ENCODE measurements at regions not wholly inside any gene's neighbourhood (a gene's known extent, or its start where the extent isn't known, plus 50 kb on each side); places are given as distances from the start of the nearest gene placed in this dataset.

DNA sequence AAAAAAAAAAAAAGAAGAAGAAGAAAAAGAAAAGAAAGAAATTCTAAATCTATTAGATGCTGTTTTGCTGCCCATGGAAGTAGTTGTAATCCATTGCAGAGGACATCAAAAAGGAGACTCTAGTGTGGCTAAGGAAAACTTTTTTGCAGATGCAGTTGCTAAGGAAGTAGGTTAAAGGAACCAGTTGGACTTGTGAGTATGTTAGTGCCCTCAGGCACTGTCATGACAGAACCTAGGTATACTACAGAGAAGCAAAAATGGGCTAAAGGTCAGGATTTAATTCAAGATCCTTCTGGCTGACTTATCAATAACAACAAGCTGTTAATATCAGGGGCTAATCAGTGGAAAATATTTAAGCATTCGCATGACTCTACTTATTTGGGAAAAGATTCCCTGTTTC, 1571.6 kb upstream of the FLRT2 start:
- Histone ChIP-seq H3K27ac (replicated peaks) (no peak overlapping the region), H3K27me3 (ENCODE audit: insufficient read depth, poor library complexity, severe bottlenecking) (no peaks in the 10 kb centered on the region), H3K4me3 (replicated peaks; ENCODE audit: insufficient read depth, low read length) (no peak overlapping the region)
- DNase-seq (ENCODE audit: low read depth in 1 of 2, low spot score in 1 of 2): no peak
- TF ChIP-seq, protein P1, sequence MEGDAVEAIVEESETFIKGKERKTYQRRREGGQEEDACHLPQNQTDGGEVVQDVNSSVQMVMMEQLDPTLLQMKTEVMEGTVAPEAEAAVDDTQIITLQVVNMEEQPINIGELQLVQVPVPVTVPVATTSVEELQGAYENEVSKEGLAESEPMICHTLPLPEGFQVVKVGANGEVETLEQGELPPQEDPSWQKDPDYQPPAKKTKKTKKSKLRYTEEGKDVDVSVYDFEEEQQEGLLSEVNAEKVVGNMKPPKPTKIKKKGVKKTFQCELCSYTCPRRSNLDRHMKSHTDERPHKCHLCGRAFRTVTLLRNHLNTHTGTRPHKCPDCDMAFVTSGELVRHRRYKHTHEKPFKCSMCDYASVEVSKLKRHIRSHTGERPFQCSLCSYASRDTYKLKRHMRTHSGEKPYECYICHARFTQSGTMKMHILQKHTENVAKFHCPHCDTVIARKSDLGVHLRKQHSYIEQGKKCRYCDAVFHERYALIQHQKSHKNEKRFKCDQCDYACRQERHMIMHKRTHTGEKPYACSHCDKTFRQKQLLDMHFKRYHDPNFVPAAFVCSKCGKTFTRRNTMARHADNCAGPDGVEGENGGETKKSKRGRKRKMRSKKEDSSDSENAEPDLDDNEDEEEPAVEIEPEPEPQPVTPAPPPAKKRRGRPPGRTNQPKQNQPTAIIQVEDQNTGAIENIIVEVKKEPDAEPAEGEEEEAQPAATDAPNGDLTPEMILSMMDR (IDR thresholded peaks at IDR 0.05; ENCODE audit: insufficient read depth, low read length): no peak
- TF ChIP-seq SPI1 (IDR thresholded peaks at IDR 0.05; ENCODE audit: borderline replicate concordance, low read depth): no peak
- TF ChIP-seq, protein P2, sequence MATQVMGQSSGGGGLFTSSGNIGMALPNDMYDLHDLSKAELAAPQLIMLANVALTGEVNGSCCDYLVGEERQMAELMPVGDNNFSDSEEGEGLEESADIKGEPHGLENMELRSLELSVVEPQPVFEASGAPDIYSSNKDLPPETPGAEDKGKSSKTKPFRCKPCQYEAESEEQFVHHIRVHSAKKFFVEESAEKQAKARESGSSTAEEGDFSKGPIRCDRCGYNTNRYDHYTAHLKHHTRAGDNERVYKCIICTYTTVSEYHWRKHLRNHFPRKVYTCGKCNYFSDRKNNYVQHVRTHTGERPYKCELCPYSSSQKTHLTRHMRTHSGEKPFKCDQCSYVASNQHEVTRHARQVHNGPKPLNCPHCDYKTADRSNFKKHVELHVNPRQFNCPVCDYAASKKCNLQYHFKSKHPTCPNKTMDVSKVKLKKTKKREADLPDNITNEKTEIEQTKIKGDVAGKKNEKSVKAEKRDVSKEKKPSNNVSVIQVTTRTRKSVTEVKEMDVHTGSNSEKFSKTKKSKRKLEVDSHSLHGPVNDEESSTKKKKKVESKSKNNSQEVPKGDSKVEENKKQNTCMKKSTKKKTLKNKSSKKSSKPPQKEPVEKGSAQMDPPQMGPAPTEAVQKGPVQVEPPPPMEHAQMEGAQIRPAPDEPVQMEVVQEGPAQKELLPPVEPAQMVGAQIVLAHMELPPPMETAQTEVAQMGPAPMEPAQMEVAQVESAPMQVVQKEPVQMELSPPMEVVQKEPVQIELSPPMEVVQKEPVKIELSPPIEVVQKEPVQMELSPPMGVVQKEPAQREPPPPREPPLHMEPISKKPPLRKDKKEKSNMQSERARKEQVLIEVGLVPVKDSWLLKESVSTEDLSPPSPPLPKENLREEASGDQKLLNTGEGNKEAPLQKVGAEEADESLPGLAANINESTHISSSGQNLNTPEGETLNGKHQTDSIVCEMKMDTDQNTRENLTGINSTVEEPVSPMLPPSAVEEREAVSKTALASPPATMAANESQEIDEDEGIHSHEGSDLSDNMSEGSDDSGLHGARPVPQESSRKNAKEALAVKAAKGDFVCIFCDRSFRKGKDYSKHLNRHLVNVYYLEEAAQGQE (IDR thresholded peaks at IDR 0.05; ENCODE audit: insufficient replicate concordance, low read depth): no peak
- no peak for TF ChIP-seq GABPA (IDR thresholded peaks at IDR 0.05; ENCODE audit: low read depth)
- no peak for TF ChIP-seq POLR2AphosphoS5 (IDR thresholded peaks at IDR 0.05; ENCODE audit: low read depth)

DNA sequence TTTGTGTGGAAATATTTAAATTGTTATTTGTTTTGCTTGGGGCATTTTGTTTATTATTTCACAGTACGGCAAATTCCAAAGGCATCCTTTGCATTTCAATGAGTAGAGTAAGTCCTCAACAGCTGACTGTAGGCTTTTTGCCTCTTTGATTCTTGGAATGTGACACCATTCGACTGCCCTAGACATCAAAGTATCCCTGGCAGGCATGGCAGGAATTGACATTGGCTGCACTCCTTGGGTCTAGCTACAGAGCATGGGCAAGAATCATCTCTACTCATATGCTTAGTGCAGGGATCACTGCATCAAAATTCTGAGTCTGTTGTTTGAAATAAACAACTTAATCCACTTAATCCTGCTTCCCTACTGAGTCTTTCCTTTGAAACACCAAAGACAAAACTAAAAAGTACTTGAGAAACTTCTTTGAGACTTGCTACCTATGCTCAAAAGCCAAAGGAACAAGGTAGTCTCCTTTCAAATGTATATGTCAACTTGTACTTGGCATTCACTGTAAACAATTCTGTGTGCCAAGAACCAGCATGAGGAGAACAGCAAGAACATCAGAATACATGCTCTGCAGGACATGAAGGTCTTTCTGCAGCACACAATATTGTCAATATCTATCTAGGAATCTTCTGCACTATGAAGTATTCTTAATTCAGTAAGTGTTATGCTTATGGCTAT, 1569.0 kb upstream of the FLRT2 start:
- H3K27ac ChIP-seq (replicated peaks): no peak overlapping the region
- no peak overlapping the region for H3K4me3 ChIP-seq (replicated peaks; ENCODE audit: insufficient read depth, low read length)
- TF ChIP-seq GABPA (IDR thresholded peaks at IDR 0.05; ENCODE audit: low read depth) (no peak), POLR2AphosphoS5 (IDR thresholded peaks at IDR 0.05; ENCODE audit: low read depth) (no peak), SPI1 (IDR thresholded peaks at IDR 0.05; ENCODE audit: borderline replicate concordance, low read depth) (no peak)
- TF ChIP-seq, protein P2 (IDR thresholded peaks at IDR 0.05; ENCODE audit: insufficient replicate concordance, low read depth): no peak
- TF ChIP-seq, protein P1 (IDR thresholded peaks at IDR 0.05; ENCODE audit: insufficient read depth, low read length): no peak
- H3K27me3 ChIP-seq (ENCODE audit: insufficient read depth, poor library complexity, severe bottlenecking): no peaks in the 10 kb centered on the region
- DNase-seq (ENCODE audit: low read depth in 1 of 2, low spot score in 1 of 2): no peak

DNA sequence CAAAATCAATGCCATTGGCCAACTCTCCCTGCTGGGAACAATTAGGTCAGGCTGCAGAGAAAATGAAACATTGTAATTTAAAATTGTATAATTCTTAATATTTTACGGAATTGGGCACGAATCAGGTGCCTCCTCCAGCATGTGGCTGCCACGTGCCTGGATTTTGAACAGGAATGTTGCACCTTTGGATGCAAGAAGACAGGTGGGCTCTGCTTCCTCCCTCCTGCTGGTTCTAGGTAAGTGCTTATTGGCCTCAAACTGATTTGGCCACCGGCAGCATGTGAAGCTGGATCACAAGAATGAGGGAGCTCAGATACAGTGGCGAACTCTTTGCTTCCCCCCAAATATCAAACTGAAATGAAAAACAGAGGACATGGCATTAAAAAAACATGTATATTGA, 1559.9 kb upstream of the FLRT2 start:
- DNase-seq (ENCODE audit: low read depth in 1 of 2, low spot score in 1 of 2): no peak
- TF ChIP-seq, protein P1 (IDR thresholded peaks at IDR 0.05; ENCODE audit: insufficient read depth, low read length): no peak
- TF ChIP-seq GABPA (IDR thresholded peaks at IDR 0.05; ENCODE audit: low read depth) (no peak), POLR2AphosphoS5 (IDR thresholded peaks at IDR 0.05; ENCODE audit: low read depth) (no peak), SPI1 (IDR thresholded peaks at IDR 0.05; ENCODE audit: borderline replicate concordance, low read depth) (no peak)
- TF ChIP-seq, protein P2 (IDR thresholded peaks at IDR 0.05; ENCODE audit: insufficient replicate concordance, low read depth): no peak
- Histone ChIP-seq H3K27me3 (ENCODE audit: insufficient read depth, poor library complexity, severe bottlenecking) (no peaks in the 10 kb centered on the region), H3K4me3 (replicated peaks; ENCODE audit: insufficient read depth, low read length) (no peak overlapping the region), H3K27ac (replicated peaks) (no peak overlapping the region)
